GM21723 (cell line): ENCODE measurements at regions not wholly inside any gene's neighbourhood (a gene's known extent, or its start where the extent isn't known, plus 50 kb on each side); places are given as distances from the start of the nearest gene placed in this dataset.
"Not testable (repeated sequence)": the region's sequence is repeated elsewhere in the genome, so short reads cannot be mapped to it uniquely, and the experiment has no call there.

Experiments used
- ATAC-seq: cut with Tn5 transposase; IDR thresholded peaks from one replicate; pipeline ENCODE4 v1.9.1; 2021; ENCODE audit warnings: mild to moderate bottlenecking, moderate library complexity; ENCODE audit not compliant: unreplicated experiment

DNA sequence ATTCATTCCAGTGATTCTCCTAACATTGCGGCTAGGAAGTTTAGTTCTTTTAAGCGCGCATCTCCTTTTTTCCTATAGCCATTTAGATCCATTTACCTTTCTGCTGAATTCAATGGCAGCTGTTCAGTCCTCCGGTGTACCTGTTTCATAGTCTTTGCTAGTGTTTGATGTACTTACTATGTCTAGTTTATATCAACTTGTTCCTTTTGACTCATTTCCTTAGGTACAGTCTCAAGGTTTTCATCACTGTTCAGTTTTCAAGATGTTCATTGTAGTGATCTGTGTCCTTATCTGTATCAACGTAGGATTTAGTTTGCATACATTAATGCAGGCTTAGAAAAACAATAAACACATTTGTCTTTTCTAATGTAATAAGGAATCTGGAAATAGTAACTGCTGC is 59.0 kb upstream of the MBNL1 start:
- no peak for ATAC-seq

GRCh38 chr3:152210697-152211096 is 58.0 kb upstream of the MBNL1 start:
- no peak for ATAC-seq

GRCh38 chr3:152211655-152212054 is 57.1 kb upstream of the MBNL1 start:
- ATAC-seq, result no peak

DNA sequence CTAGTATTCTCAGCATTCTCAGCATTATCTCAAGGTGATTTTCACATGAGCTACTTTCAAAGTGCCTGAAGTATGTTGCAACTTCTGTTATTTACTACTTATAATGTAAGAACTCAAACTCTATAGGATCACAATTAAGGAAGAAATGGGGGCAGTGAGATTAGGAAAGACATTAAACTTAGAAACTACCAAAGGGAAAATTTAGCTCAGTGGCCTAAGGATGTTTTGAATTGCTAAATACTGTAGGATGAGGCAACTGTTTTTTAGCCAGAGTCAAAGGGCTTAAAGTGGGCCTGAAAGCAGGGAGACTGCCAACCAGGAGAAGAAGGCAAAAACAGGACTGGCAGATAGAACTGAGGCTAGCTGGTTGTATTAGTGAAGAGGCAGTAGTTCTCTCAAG is 55.5 kb upstream of the MBNL1 start:
- no peak for ATAC-seq

DNA sequence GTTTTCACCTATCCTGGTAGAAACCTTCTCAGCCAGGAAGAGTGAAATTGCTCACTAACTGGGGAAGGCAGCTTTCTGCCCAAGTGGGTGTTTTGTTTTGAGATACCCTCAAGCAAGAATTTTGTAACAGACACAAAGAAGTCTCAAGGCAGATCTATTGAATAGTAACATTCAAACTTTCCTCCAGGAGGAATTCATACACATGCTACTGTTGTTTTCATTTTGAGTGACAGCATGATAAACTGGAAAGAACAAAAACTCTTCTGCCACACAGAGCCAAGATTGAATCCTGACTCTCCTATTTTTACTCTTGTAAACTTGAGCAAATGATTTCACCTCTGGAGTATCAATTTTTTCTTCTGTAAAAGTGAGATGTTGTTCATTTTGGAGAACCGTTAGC is 54.8 kb upstream of the MBNL1 start:
- ATAC-seq, result no peak

GRCh38 chr3:152216960-152217865 is 51.5 kb upstream of the MBNL1 start:
- ATAC-seq, result not testable (repeated sequence)

GRCh38 chr3:152218602-152219001 is 50.1 kb upstream of the MBNL1 start:
- no peak for ATAC-seq
